ENCODE measurements at regions not wholly inside any gene's neighbourhood (a gene's known extent, or its start where the extent isn't known, plus 50 kb on each side); places are given as distances from the start of the nearest gene placed in this dataset.
A peak's percentile ranks its signal among the peaks of the same experiment; 100 is the strongest.
"Not testable (repeated sequence)": the region's sequence is repeated elsewhere in the genome, so short reads cannot be mapped to it uniquely, and the experiment has no call there.

DNA sequence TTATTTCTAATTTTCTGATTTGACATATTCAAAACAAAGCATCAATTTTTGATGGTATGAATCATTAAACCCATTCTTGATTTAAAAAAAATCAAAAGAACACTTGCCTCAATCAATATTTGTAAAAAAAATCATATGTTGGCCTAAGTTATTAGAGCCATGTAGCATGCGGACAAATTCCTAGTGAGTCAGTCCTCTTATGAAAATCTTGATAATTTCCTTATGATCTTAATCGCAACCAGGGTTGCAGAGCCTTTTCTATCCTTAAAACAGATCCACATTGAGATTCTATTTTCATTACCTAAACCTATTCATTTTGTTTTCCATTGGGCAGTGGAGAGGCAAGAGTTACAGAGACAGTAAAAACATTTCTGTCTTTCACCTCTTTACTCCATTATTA lies 203.2 kb downstream of the ARL4A start:
- DNase-seq: peak; percentile 44

- DNase-seq: peak; percentile 2
Measured at GRCh38 chr7:12893292-12893691, 205.9 kb downstream of the ARL4A start.

DNA sequence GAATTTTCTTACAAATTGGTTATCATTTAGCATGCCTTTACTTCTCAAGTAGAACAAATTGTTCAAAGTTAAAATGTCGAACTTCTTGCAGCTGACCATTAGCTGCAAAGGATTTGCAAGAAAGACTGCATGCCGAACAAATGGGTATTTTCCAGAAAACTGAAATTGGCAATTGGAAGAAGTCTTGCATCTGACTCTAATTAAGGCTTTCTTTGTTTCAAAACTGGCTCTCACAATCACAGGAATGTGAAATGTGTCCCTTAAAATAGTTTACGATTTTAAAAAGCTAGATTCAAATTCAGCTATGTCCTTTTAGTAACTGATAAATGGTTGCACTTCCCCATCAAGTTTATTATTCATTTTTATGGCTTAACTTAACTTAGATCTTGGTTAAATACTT lies 207.9 kb downstream of the ARL4A start:
- no peak for DNase-seq

- DNase-seq: no peak
Measured at GRCh38 chr7:12896316-12896715, 208.9 kb downstream of the ARL4A start.

DNA sequence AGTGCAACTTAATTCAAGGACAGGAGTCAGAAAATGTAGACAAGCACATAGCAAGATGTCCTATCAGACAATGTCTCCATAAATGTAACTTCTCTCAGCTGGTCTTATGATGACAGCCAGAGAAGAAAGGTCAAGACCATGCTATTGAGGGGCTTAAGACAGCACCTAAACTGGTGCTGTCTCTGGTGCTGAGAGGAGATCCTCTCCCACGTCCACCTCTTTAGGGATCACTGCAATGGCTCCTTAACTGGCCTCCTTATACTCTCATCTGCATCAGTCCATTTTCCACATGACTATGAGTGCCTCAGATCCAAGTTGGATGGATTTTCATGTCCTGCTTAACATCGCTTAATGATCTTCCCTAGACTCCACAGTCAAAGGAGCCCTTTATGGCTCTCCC lies 210.6 kb downstream of the ARL4A start:
- DNase-seq: no peak

DNA sequence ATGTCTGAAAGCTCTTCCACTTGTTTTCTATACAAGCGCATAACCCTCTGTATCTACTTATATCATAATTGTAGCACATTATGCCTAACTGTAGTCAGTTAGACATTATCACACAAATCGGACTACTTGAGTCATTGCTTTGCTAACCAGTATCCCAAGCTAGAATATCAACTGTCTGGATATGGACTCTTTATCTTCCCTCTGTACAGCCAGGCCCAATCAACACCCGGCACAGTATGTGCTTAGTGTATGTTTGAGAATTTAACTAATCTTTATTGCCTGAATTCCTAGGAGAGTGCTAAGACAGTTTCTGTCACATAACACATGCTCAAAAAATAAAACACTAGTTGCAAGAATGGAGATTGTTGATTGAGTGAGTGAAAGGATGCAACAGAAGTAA lies 211.2 kb downstream of the ARL4A start:
- DNase-seq: no peak

- no peak for DNase-seq
Measured at GRCh38 chr7:12905671-12906070, 218.2 kb downstream of the ARL4A start.

DNA sequence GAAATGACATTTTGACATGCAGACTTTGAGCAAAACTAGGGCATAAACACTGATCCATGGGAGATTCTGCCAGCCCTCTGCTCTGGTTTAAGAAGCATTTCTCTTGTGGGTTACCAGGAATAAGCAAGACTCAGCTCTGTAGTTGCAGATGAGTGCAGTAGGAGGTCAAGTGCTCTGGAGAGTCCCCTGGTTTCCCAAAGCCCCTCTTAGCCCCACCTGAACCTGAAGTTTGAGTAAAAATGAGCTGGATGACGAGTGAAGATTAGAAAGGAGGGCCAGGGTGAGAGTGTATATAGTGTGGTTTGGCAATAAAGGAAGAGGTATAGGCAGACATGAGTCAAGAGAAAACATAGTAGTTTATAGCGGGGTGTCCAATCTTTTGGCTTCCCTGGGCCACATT lies 220.3 kb downstream of the ARL4A start:
- DNase-seq: no peak

DNA sequence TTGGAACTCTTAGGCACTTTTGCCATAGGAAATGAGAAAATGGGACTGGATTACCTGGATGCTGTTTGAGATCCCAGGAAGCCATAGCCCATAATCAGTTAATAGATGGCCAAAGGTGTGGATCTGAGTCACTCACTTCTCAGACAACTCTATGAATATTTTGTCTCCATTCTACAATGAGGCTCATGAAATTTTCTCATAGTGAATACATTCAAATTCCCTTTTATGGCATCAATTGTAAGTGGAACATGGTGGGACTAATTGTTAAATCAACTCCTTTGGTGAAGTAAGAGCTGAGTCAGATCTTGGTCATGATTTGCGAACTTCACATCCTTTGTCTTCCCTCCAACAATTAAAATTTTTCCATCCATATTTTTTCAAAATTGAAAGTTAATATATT lies 222.1 kb downstream of the ARL4A start:
- DNase-seq: no peak

DNA sequence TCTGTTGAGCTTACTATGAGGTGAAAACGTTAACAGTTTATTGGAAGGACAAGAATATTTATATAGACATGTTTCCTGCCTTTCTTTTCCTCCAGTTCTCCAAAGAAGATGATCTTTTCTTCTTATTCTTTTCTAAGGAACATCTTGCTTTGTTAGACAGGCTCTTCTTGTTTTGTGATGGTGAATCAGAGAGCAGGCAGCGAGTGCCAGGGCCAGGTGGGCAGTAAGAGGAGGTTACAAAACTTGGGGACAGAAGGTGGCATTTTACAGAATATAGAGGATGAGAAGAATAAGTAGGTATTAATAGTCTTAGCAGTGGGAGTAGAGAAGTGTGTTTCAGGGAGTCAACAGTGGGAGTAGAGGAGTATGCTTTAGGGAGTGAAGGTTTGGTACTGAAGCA lies 223.6 kb downstream of the ARL4A start:
- no peak for DNase-seq

DNA sequence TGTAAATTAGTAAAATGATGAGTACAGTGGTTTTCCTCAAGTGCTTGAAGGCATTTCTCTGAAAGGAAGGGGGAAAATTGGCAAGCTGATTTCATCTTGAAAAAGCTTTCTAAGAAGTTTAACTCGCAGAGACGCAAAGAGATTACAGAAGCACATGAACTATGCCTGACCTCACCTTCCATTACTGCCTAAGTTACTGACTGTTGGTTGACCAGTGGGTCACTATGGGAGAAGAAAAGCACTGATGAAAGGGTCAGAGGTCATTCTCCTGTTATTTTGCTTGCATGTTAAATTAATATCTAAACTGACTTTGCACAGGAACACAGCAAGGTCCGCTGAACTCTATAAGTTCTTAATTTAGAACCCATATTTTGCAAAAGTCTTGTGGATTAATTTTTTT lies 225.6 kb downstream of the ARL4A start:
- no peak for DNase-seq

DNA sequence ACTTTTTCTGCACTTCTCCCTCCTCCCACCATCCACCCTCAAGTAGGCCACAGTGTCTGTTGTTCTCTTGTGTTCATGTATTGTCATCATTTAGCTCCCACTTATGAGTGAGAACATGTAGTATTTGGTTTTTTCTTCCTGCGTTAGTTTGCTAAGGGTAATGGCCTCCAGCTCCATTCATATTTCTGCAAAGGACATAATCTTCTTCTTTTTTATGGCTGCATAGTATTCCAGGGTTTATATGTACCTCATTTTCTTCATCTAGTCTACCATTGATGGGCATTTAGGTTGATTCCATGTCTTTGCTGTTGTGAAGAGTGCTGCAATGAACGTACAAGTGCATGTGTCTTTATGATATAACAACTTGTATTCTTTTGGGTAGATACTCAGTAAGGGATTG lies 230.4 kb downstream of the ARL4A start:
- no peak for DNase-seq

GRCh38 chr7:12921751-12922345 lies 234.4 kb downstream of the ARL4A start:
- no peak for DNase-seq

DNA sequence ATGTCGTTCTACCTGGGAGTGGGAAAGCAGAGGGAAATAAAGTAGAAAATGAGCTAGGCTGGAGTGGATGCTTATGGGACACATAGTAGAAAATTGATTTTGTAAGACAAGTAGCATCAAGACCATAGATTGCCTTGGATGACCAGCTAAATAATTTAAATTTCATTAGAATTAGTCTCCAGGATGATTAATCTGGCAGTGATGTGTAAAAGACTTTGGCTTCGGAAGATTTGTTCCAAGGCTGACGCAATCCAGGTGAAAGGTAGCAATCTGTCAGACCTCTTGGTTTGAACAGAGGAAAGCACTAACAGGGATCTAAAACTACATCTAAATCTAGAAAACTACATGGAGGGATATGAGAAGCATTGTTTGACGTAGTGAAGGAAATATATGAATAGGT lies 236.5 kb downstream of the ARL4A start:
- DNase-seq: no peak

- no peak for DNase-seq
Measured at GRCh38 chr7:12926206-12926605, 238.8 kb downstream of the ARL4A start.

- no peak for DNase-seq
Measured at GRCh38 chr7:12927635-12928434, 240.4 kb downstream of the ARL4A start.

DNA sequence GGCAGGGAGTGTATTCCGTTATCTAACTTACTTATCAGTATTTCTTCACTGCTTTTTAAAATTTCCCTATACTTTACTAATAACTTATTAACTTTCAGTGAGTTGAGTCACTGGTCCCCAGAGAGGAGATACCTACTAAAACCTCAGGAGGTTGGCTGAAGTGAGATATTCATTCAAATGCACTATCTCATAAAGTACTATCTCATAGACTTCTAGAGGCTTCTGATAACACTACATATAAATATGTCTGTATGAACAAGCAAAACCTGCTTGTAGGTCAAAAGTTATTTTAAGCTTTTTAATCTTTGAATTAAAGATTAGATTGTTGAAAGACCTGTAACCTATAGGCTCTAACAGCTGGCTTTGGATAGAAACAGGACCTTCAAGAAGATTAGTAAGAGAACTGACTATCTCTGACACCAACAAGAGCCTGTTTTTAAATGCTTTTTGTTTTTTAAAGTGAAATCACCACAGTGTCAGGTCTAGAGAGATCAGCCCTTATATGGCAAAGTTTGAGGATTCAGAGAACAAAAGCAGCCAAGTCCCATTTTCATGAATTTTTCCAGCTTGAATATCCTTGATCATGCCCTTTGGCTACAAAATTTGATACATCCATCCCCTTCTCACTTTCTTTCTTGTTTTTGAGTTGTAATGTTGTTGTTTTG lies 242.2 kb downstream of the ARL4A start:
- no peak for DNase-seq

DNA sequence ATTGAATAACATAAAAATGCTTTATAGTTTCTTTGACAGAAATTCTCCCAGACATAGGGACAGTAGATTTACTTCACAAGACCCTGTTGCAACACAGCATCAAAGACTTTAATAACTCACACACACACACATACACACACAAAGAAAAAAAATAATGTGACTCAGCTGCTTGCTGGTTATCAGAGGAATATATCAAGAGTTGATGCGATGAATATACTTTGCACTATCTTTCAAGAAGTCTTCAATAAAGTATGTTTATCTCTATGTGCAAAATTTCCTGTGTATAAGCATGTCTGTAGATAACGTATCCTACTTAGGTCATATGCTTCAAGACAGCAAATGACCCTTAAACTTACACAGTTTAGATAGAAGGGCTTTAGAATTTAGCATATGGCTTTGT lies 243.1 kb downstream of the ARL4A start:
- no peak for DNase-seq

DNA sequence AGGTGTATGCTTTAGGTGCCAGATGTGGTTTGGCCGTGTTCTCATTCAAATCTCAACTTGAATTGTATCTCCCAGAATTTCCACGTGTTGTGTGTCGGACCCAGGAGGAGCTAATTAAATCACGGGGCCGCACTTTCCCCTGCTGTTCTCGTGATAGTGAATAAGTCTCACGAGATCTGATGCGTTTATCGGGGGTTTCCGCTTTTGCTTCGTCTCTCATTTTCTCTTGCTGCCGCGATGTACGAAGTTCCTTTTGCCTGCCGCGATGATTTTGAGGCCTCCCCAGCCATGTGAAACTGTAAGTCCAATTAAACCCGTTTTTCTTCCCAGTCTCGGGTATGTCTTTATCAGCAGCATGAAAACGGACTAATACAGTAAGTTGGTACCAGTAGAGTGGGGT lies 244.0 kb downstream of the ARL4A start:
- DNase-seq: not testable (repeated sequence)

- DNase-seq: no peak
Measured at GRCh38 chr7:12939694-12940093, 252.3 kb downstream of the ARL4A start.

DNA sequence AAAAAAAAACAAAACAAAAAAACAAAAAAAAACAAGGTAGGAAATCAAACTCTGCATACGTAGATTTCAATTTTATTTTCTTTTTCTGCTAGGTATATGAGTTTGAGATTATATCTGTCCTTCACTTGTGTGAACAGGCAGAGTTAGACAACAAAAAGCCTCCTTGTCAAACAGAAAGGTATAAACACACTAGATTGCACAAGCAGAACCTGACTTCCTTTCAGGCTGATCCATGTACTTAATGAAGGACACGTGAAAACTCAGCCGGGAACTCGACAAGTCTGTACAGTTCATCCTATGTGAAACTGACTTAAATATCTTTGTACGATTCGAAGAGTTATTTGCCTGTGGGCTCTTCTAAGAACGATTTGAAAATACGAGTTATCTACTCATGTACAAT lies 254.1 kb downstream of the ARL4A start:
- no peak for DNase-seq

GRCh38 chr7:12942609-12943008 lies 255.2 kb downstream of the ARL4A start:
- no peak for DNase-seq

DNA sequence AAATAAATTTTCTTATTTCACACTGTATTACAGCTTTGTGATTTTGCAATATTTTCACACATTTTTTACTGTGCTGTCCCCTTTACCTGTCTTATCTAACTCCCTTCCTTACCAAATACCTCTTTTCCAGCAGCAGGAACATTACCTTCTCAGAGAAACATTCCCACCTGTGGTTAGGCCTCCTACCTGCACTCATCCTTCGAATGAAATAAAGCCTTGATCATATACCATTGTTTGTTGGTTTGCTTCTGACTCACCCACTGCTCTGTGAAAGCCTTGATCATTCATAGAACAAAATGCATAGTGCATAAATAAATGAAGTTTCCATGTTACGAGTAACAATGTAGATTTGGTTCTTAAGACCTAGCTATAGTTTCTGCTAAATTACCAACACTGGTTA lies 256.3 kb downstream of the ARL4A start:
- DNase-seq: no peak

DNA sequence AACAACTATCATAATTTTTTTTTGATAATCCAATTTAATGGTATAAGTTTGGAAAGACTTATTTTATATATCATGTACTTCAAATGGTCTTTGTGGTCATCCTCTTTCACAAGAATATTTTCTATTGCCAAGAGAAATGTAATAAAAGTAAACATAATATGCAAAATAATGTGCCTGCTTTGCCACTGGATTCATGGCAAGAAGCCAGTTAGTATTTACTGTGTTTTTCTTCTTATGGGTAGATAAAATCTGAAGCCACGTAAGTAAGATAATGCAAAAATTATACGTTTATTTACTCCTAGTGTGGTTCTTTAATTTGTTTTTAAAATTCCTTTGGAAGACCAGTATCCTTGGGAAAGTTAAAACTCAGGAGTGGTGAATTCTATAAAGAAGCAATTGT lies 258.5 kb downstream of the ARL4A start:
- no peak for DNase-seq

Measured in fibroblast of skin of back (primary cell).